ENCODE measurements at regions not wholly inside any gene's neighbourhood (a gene's known extent, or its start where the extent isn't known, plus 50 kb on each side); places are given as distances from the start of the nearest gene placed in this dataset.

DNA sequence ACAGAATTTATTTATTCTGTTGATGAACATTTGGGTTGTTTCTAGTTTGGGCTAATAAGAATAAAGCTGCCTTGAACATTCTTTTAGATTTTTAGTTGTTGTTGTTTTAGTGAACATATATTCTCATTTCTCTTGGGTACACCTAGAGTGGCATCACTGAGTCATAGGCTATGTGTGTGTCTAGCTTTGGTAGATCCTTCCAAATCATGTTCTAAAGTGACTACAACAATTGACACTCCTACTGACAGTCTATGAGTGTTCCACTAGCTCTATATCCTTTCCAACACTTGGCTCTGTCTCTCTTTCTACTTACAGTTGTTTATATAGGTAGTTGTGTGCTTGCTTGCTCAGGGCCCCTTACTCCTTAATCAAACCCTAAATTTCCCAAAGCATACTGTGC, 346.0 kb upstream of the NCAM1 start:
- Histone ChIP-seq H3K9ac (no peak overlapping the region), H3K4me3 (IDR thresholded peaks at IDR 0.05; ENCODE audit: insufficient read depth, low read depth, low read length) (no peak overlapping the region), H3K4me1 (ENCODE audit: low read depth, poor library complexity, severe bottlenecking) (no peaks in the 10 kb centered on the region), H2AFZ (ENCODE audit: low read depth) (no peak overlapping the region), H3K4me2 (no peak overlapping the region), H3K36me3 (ENCODE audit: insufficient read depth) (no peaks in the 10 kb centered on the region), H3K27ac (no peak overlapping the region), H3K27me3 (ENCODE audit: insufficient read depth, low read depth) (no peaks in the 10 kb centered on the region), H4K20me1 (ENCODE audit: insufficient read depth) (no peaks in the 10 kb centered on the region), H3K79me2 (ENCODE audit: insufficient read depth, low read depth) (no peaks in the 10 kb centered on the region)
- TF ChIP-seq, protein P1, sequence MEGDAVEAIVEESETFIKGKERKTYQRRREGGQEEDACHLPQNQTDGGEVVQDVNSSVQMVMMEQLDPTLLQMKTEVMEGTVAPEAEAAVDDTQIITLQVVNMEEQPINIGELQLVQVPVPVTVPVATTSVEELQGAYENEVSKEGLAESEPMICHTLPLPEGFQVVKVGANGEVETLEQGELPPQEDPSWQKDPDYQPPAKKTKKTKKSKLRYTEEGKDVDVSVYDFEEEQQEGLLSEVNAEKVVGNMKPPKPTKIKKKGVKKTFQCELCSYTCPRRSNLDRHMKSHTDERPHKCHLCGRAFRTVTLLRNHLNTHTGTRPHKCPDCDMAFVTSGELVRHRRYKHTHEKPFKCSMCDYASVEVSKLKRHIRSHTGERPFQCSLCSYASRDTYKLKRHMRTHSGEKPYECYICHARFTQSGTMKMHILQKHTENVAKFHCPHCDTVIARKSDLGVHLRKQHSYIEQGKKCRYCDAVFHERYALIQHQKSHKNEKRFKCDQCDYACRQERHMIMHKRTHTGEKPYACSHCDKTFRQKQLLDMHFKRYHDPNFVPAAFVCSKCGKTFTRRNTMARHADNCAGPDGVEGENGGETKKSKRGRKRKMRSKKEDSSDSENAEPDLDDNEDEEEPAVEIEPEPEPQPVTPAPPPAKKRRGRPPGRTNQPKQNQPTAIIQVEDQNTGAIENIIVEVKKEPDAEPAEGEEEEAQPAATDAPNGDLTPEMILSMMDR (conservative IDR thresholded peaks at IDR 0.05; ENCODE audit: low read depth, low read length) = no peak

DNA sequence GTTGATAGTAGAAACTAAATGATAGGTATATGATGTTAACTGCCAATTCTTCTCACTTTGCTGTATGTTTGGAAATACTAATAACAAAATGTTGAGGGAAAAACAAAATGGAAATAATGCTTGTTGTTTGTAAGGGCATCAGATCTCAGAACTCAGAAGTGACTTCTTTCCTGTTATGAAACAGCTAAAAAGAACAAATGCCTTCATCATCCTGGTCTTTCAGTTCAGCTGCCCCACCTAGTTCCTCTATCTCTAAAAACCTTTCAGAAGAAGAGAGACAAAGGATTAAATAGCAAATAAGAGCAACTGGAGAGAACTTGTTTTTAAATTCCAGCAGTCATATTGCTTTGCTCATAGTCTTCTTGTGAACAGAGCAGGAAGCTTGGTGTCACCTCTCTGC, 345.3 kb upstream of the NCAM1 start:
- Histone ChIP-seq H3K4me1 (ENCODE audit: low read depth, poor library complexity, severe bottlenecking) (no peaks in the 10 kb centered on the region), H3K27ac (no peak overlapping the region), H3K9ac (no peak overlapping the region), H3K27me3 (ENCODE audit: insufficient read depth, low read depth) (no peaks in the 10 kb centered on the region), H4K20me1 (ENCODE audit: insufficient read depth) (no peaks in the 10 kb centered on the region), H3K79me2 (ENCODE audit: insufficient read depth, low read depth) (no peaks in the 10 kb centered on the region), H3K36me3 (ENCODE audit: insufficient read depth) (no peaks in the 10 kb centered on the region), H3K4me3 (IDR thresholded peaks at IDR 0.05; ENCODE audit: insufficient read depth, low read depth, low read length) (no peak overlapping the region), H3K4me2 (no peak overlapping the region), H2AFZ (ENCODE audit: low read depth) (no peak overlapping the region)
- TF ChIP-seq, protein P1 (conservative IDR thresholded peaks at IDR 0.05; ENCODE audit: low read depth, low read length) = no peak

DNA sequence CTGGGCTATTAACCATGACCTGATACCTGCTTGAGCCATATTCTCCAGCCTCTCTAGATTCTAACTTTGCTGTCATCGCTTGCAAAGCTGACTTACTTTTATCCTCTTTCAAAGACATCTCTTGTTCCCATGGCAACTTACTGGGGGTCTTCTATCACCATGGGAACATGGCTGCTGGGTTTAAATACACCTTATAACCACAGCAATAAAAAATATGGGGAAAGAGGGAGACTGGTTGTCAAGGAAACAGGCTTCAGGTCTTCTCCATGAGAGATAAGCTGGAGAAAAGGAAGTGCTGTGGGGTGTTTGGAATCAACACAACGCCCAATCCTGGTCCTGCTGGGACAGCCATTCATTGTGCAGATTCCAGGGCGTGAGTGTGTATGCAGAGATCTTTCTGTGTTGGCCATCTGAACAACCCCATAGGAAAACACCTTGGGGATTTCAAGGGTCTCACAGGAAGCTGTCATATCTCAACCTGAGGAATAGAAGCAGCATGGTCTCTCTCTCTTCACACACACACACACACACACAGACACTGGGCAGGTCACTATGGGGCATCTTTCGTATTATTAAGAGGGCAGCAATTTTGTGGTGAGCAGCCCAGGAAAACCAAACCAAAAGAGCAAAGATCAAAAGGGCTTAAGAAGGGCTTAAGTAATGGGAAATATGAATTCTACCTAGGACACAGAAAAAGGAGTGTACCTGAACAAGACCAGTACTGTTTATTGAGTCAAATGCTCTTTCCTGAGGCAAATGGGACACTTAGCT, 344.7 kb upstream of the NCAM1 start:
- Histone ChIP-seq H3K27me3 (ENCODE audit: insufficient read depth, low read depth) (no peaks in the 10 kb centered on the region), H3K27ac (no peak overlapping the region), H3K36me3 (ENCODE audit: insufficient read depth) (no peaks in the 10 kb centered on the region), H4K20me1 (ENCODE audit: insufficient read depth) (no peaks in the 10 kb centered on the region), H3K4me2 (no peak overlapping the region), H3K4me3 (IDR thresholded peaks at IDR 0.05; ENCODE audit: insufficient read depth, low read depth, low read length) (no peak overlapping the region), H3K4me1 (ENCODE audit: low read depth, poor library complexity, severe bottlenecking) (no peaks in the 10 kb centered on the region), H3K9ac (no peak overlapping the region), H3K79me2 (ENCODE audit: insufficient read depth, low read depth) (no peaks in the 10 kb centered on the region), H2AFZ (ENCODE audit: low read depth) (no peak overlapping the region)
- TF ChIP-seq, protein P1 (conservative IDR thresholded peaks at IDR 0.05; ENCODE audit: low read depth, low read length) = no peak

DNA sequence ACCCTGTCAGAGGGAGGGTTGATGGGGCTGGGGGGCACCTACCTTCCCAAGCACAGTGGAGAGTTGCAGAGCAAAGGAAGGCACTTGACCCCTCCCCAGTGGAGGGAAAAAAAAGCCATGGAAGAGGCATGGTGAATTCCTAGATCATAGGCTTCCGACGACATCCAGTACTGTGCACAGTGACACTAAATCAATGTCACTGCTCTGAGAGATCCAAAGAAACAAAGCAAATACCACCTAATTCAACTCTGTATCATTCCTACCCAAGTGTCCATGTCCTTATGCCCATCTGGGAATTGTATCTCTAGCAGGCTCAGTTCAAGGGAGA, 344.2 kb upstream of the NCAM1 start:
- Histone ChIP-seq H2AFZ (ENCODE audit: low read depth) (no peak overlapping the region), H3K9ac (no peak overlapping the region), H4K20me1 (ENCODE audit: insufficient read depth) (no peaks in the 10 kb centered on the region), H3K27me3 (ENCODE audit: insufficient read depth, low read depth) (no peaks in the 10 kb centered on the region), H3K36me3 (ENCODE audit: insufficient read depth) (no peaks in the 10 kb centered on the region), H3K4me1 (ENCODE audit: low read depth, poor library complexity, severe bottlenecking) (no peaks in the 10 kb centered on the region), H3K4me2 (no peak overlapping the region), H3K27ac (no peak overlapping the region), H3K79me2 (ENCODE audit: insufficient read depth, low read depth) (no peaks in the 10 kb centered on the region), H3K4me3 (IDR thresholded peaks at IDR 0.05; ENCODE audit: insufficient read depth, low read depth, low read length) (no peak overlapping the region)
- TF ChIP-seq, protein P1 (conservative IDR thresholded peaks at IDR 0.05; ENCODE audit: low read depth, low read length) = no peak
